ENCODE measurements at regions not wholly inside any gene's neighbourhood (a gene's known extent, or its start where the extent isn't known, plus 50 kb on each side); places are given as distances from the start of the nearest gene placed in this dataset.
A peak's percentile ranks its signal among the peaks of the same experiment; 100 is the strongest.

- Mint-ChIP-seq H3K27me3 (ENCODE audit: low read depth) (no peaks in the 10 kb centered on the region; the same call in 1 of the 2 replicates), H3K36me3 (no peaks in the 10 kb centered on the region), H3K27ac (peak overlapping the region; percentile 49; the same call in 1 of the 2 replicates), H3K4me1 (peaks cover 24% of the 10 kb centered on the region), H3K4me3 (no peak overlapping the region), H3K9me3 (no peaks in the 10 kb centered on the region)
- no peak for ATAC-seq
- DNase-seq (ENCODE audit: low spot score), result no peak
- TF ChIP-seq FOXJ3 (CRISPR knock-in tag; IDR thresholded peaks at IDR 0.05; ENCODE audit: borderline replicate concordance), result no peak
- no peak for TF ChIP-seq JUN (CRISPR knock-in tag; IDR thresholded peaks at IDR 0.05)
- no peak for TF ChIP-seq ATF1 (CRISPR knock-in tag; IDR thresholded peaks at IDR 0.05)
- TF ChIP-seq SMAD3 (CRISPR knock-in tag; IDR thresholded peaks at IDR 0.05; ENCODE audit: borderline replicate concordance), result no peak
- no peak for TF ChIP-seq RORB (CRISPR knock-in tag; IDR thresholded peaks at IDR 0.05)
- no peak for TF ChIP-seq SOX15 (CRISPR knock-in tag; IDR thresholded peaks at IDR 0.05)
- TF ChIP-seq ZNF317 (CRISPR knock-in tag; IDR thresholded peaks at IDR 0.05; ENCODE audit: borderline replicate concordance, low read depth), result no peak
- TF ChIP-seq NFATC4 (CRISPR knock-in tag; IDR thresholded peaks at IDR 0.05), result no peak
- TF ChIP-seq ZMAT4 (CRISPR knock-in tag; IDR thresholded peaks at IDR 0.05), result no peak
- TF ChIP-seq HMGA2 (CRISPR knock-in tag; IDR thresholded peaks at IDR 0.05), result no peak
- TF ChIP-seq HMGXB4 (CRISPR knock-in tag; IDR thresholded peaks at IDR 0.05), result no peak
- no peak for TF ChIP-seq ZNF232 (CRISPR knock-in tag; IDR thresholded peaks at IDR 0.05)
- TF ChIP-seq ERG (CRISPR knock-in tag; IDR thresholded peaks at IDR 0.05), result no peak
- no peak for TF ChIP-seq E2F4 (CRISPR knock-in tag; IDR thresholded peaks at IDR 0.05; ENCODE audit: borderline replicate concordance, low read depth)
- no peak for TF ChIP-seq TCF7 (CRISPR knock-in tag; IDR thresholded peaks at IDR 0.05; ENCODE audit: low read depth)
- no peak for TF ChIP-seq ZNF396 (CRISPR knock-in tag; IDR thresholded peaks at IDR 0.05; ENCODE audit: borderline replicate concordance)
- TF ChIP-seq ARID4B (CRISPR knock-in tag; IDR thresholded peaks at IDR 0.05; ENCODE audit: borderline replicate concordance), result no peak
- no peak for TF ChIP-seq ZBTB43 (CRISPR knock-in tag; IDR thresholded peaks at IDR 0.05)
- TF ChIP-seq ZNF425 (CRISPR knock-in tag; conservative IDR thresholded peaks at IDR 0.05), result no peak
- ChIA-PET CTCF (no interaction called here), POLR2A (no interaction called here)
Measured at GRCh38 chr6:168217216-168217879, 102.2 kb downstream of the DACT2 start.
